ENCODE measurements at regions not wholly inside any gene's neighbourhood (a gene's known extent, or its start where the extent isn't known, plus 50 kb on each side); places are given as distances from the start of the nearest gene placed in this dataset.

- Histone ChIP-seq H3K27me3 (ENCODE audit: control insufficient read depth in 3 of 3, insufficient read depth in 3 of 3, low read length in 3 of 3) (no peaks in the 10 kb centered on the region), H3K27ac (ENCODE audit: low read depth in 1 of 3, low read length in 2 of 3) (no peak overlapping the region), H3K9me3 (ENCODE audit: control insufficient read depth in 2 of 2, insufficient read depth in 1 of 2, low read depth in 1 of 2, low read length in 1 of 2) (no peaks in the 10 kb centered on the region), H3K4me3 (ENCODE audit: low read depth in 1 of 3, low read length in 3 of 3) (no peak overlapping the region), H3K36me3 (ENCODE audit: control insufficient read depth in 3 of 3, insufficient read depth in 2 of 3, low read depth in 1 of 3, low read length in 3 of 3) (no peaks in the 10 kb centered on the region), H3K4me1 (ENCODE audit: control insufficient read depth in 3 of 3, insufficient read depth in 2 of 3, low read depth in 1 of 3, low read length in 2 of 3) (no peaks in the 10 kb centered on the region)
- FAIRE-seq (no peak), DNase-seq (no peak)
- 51 to 67% (median 62%) methylated on average over 2 of the region's 2 CpGs for WGBS, 3 donors
Measured at GRCh38 chr5:74179179-74179578, 461.3 kb downstream of the ENC1 start.

GRCh38 chr5:74177961-74178360 is 462.6 kb downstream of the ENC1 start:
- Histone ChIP-seq H3K27ac (ENCODE audit: low read depth in 1 of 3, low read length in 2 of 3) (no peak overlapping the region), H3K36me3 (ENCODE audit: control insufficient read depth in 3 of 3, insufficient read depth in 2 of 3, low read depth in 1 of 3, low read length in 3 of 3) (no peaks in the 10 kb centered on the region), H3K4me3 (ENCODE audit: low read depth in 1 of 3, low read length in 3 of 3) (no peak overlapping the region), H3K4me1 (ENCODE audit: control insufficient read depth in 3 of 3, insufficient read depth in 2 of 3, low read depth in 1 of 3, low read length in 2 of 3) (no peaks in the 10 kb centered on the region), H3K27me3 (ENCODE audit: control insufficient read depth in 3 of 3, insufficient read depth in 3 of 3, low read length in 3 of 3) (no peaks in the 10 kb centered on the region), H3K9me3 (ENCODE audit: control insufficient read depth in 2 of 2, insufficient read depth in 1 of 2, low read depth in 1 of 2, low read length in 1 of 2) (no peaks in the 10 kb centered on the region)
- 86 to 91% (median 91%) methylated on average over 3 of the region's 3 CpGs for WGBS, 3 donors
- DNase-seq (no peak), FAIRE-seq (no peak)

- H3K4me3 ChIP-seq (ENCODE audit: low read depth in 1 of 3, low read length in 3 of 3): no peak overlapping the region
- DNase-seq (no peak), FAIRE-seq (no peak)
- H3K9me3 ChIP-seq (ENCODE audit: control insufficient read depth in 2 of 2, insufficient read depth in 1 of 2, low read depth in 1 of 2, low read length in 1 of 2): no peaks in the 10 kb centered on the region
- no peak overlapping the region for H3K27ac ChIP-seq (ENCODE audit: low read depth in 1 of 3, low read length in 2 of 3)
- no peaks in the 10 kb centered on the region for H3K4me1 ChIP-seq (ENCODE audit: control insufficient read depth in 3 of 3, insufficient read depth in 2 of 3, low read depth in 1 of 3, low read length in 2 of 3)
- no peaks in the 10 kb centered on the region for H3K27me3 ChIP-seq (ENCODE audit: control insufficient read depth in 3 of 3, insufficient read depth in 3 of 3, low read length in 3 of 3)
- no peaks in the 10 kb centered on the region for H3K36me3 ChIP-seq (ENCODE audit: control insufficient read depth in 3 of 3, insufficient read depth in 2 of 3, low read depth in 1 of 3, low read length in 3 of 3)
- 78 to 89% (median 89%) methylated on average over 1 of the region's 1 CpG for WGBS, 3 donors
Measured at GRCh38 chr5:74174366-74174765, 466.2 kb downstream of the ENC1 start.

- H3K36me3 ChIP-seq (ENCODE audit: control insufficient read depth in 3 of 3, insufficient read depth in 2 of 3, low read depth in 1 of 3, low read length in 3 of 3): no peaks in the 10 kb centered on the region
- DNase-seq: no peak
- H3K9me3 ChIP-seq (ENCODE audit: control insufficient read depth in 2 of 2, insufficient read depth in 1 of 2, low read depth in 1 of 2, low read length in 1 of 2): no peaks in the 10 kb centered on the region
- no peak overlapping the region for H3K27ac ChIP-seq (ENCODE audit: low read depth in 1 of 3, low read length in 2 of 3)
- H3K4me1 ChIP-seq (ENCODE audit: control insufficient read depth in 3 of 3, insufficient read depth in 2 of 3, low read depth in 1 of 3, low read length in 2 of 3): no peaks in the 10 kb centered on the region
- no peak for FAIRE-seq
- H3K4me3 ChIP-seq (ENCODE audit: low read depth in 1 of 3, low read length in 3 of 3): no peak overlapping the region
- no peaks in the 10 kb centered on the region for H3K27me3 ChIP-seq (ENCODE audit: control insufficient read depth in 3 of 3, insufficient read depth in 3 of 3, low read length in 3 of 3)
- 81 to 93% (median 85%) methylated on average over 7 of the region's 7 CpGs for WGBS, 3 donors
Measured at GRCh38 chr5:74173665-74174064, 466.9 kb downstream of the ENC1 start.

GRCh38 chr5:74173241-74173640 is 467.3 kb downstream of the ENC1 start:
- no peak overlapping the region for H3K4me3 ChIP-seq (ENCODE audit: low read depth in 1 of 3, low read length in 3 of 3)
- H3K4me1 ChIP-seq (ENCODE audit: control insufficient read depth in 3 of 3, insufficient read depth in 2 of 3, low read depth in 1 of 3, low read length in 2 of 3): no peaks in the 10 kb centered on the region
- no peak for DNase-seq
- H3K9me3 ChIP-seq (ENCODE audit: control insufficient read depth in 2 of 2, insufficient read depth in 1 of 2, low read depth in 1 of 2, low read length in 1 of 2): no peaks in the 10 kb centered on the region
- H3K36me3 ChIP-seq (ENCODE audit: control insufficient read depth in 3 of 3, insufficient read depth in 2 of 3, low read depth in 1 of 3, low read length in 3 of 3): no peaks in the 10 kb centered on the region
- FAIRE-seq: no peak
- H3K27ac ChIP-seq (ENCODE audit: low read depth in 1 of 3, low read length in 2 of 3): no peak overlapping the region
- WGBS, 3 donors: 81 to 91% (median 81%) methylated on average over 7 of the region's 7 CpGs
- H3K27me3 ChIP-seq (ENCODE audit: control insufficient read depth in 3 of 3, insufficient read depth in 3 of 3, low read length in 3 of 3): no peaks in the 10 kb centered on the region

- 85 to 94% (median 86%) methylated on average over 2 of the region's 2 CpGs for WGBS, 3 donors
- FAIRE-seq: no peak
Measured at GRCh38 chr5:74169701-74170100, 470.8 kb downstream of the ENC1 start.

GRCh38 chr5:74167930-74168315 is 472.6 kb downstream of the ENC1 start:
- Histone ChIP-seq H3K4me1 (ENCODE audit: control insufficient read depth in 3 of 3, insufficient read depth in 2 of 3, low read depth in 1 of 3, low read length in 2 of 3) (peaks cover 0 to 5% (median 0%) of the 10 kb centered on the region in 3 donors), H3K36me3 (ENCODE audit: control insufficient read depth in 3 of 3, insufficient read depth in 2 of 3, low read depth in 1 of 3, low read length in 3 of 3) (no peaks in the 10 kb centered on the region), H3K27me3 (ENCODE audit: control insufficient read depth in 3 of 3, insufficient read depth in 3 of 3, low read length in 3 of 3) (no peaks in the 10 kb centered on the region), H3K9me3 (ENCODE audit: control insufficient read depth in 2 of 2, insufficient read depth in 1 of 2, low read depth in 1 of 2, low read length in 1 of 2) (no peaks in the 10 kb centered on the region), H3K4me3 (ENCODE audit: low read depth in 1 of 3, low read length in 3 of 3) (no peak overlapping the region), H3K27ac (ENCODE audit: low read depth in 1 of 3, low read length in 2 of 3) (no peak overlapping the region)
- WGBS, 3 donors: 55 to 77% (median 60%) methylated on average over 4 of the region's 4 CpGs
- no peak for FAIRE-seq
- DNase-seq: no peak

More at GRCh38 chr5:74169701-74170100, 470.8 kb downstream of the ENC1 start:
- Histone ChIP-seq H3K4me3 (ENCODE audit: low read depth in 1 of 3, low read length in 3 of 3) (no peak overlapping the region), H3K36me3 (ENCODE audit: control insufficient read depth in 3 of 3, insufficient read depth in 2 of 3, low read depth in 1 of 3, low read length in 3 of 3) (no peaks in the 10 kb centered on the region), H3K27ac (ENCODE audit: low read depth in 1 of 3, low read length in 2 of 3) (no peak overlapping the region), H3K9me3 (ENCODE audit: control insufficient read depth in 2 of 2, insufficient read depth in 1 of 2, low read depth in 1 of 2, low read length in 1 of 2) (no peaks in the 10 kb centered on the region), H3K27me3 (ENCODE audit: control insufficient read depth in 3 of 3, insufficient read depth in 3 of 3, low read length in 3 of 3) (no peaks in the 10 kb centered on the region), H3K4me1 (ENCODE audit: control insufficient read depth in 3 of 3, insufficient read depth in 2 of 3, low read depth in 1 of 3, low read length in 2 of 3) (peaks cover 0 to 5% (median 0%) of the 10 kb centered on the region in 3 donors)
- no peak for DNase-seq

GRCh38 chr5:74167206-74167929 is 473.2 kb downstream of the ENC1 start:
- H3K9me3 ChIP-seq (ENCODE audit: control insufficient read depth in 2 of 2, insufficient read depth in 1 of 2, low read depth in 1 of 2, low read length in 1 of 2): no peaks in the 10 kb centered on the region
- FAIRE-seq (no peak), DNase-seq (peak in 1 of 2 donors; percentile 35)
- 74 to 79% (median 76%) methylated on average over 6 of the region's 6 CpGs for WGBS, 3 donors
- H3K36me3 ChIP-seq (ENCODE audit: control insufficient read depth in 3 of 3, insufficient read depth in 2 of 3, low read depth in 1 of 3, low read length in 3 of 3): no peaks in the 10 kb centered on the region
- no peaks in the 10 kb centered on the region for H3K27me3 ChIP-seq (ENCODE audit: control insufficient read depth in 3 of 3, insufficient read depth in 3 of 3, low read length in 3 of 3)
- H3K27ac ChIP-seq (ENCODE audit: low read depth in 1 of 3, low read length in 2 of 3): no peak overlapping the region
- peaks cover 0 to 5% (median 0%) of the 10 kb centered on the region in 3 donors for H3K4me1 ChIP-seq (ENCODE audit: control insufficient read depth in 3 of 3, insufficient read depth in 2 of 3, low read depth in 1 of 3, low read length in 2 of 3)
- no peak overlapping the region for H3K4me3 ChIP-seq (ENCODE audit: low read depth in 1 of 3, low read length in 3 of 3)

GRCh38 chr5:74166064-74166463 is 474.5 kb downstream of the ENC1 start:
- Histone ChIP-seq H3K27ac (ENCODE audit: low read depth in 1 of 3, low read length in 2 of 3) (no peak overlapping the region), H3K9me3 (ENCODE audit: control insufficient read depth in 2 of 2, insufficient read depth in 1 of 2, low read depth in 1 of 2, low read length in 1 of 2) (no peaks in the 10 kb centered on the region), H3K27me3 (ENCODE audit: control insufficient read depth in 3 of 3, insufficient read depth in 3 of 3, low read length in 3 of 3) (no peaks in the 10 kb centered on the region), H3K4me3 (ENCODE audit: low read depth in 1 of 3, low read length in 3 of 3) (no peak overlapping the region), H3K4me1 (ENCODE audit: control insufficient read depth in 3 of 3, insufficient read depth in 2 of 3, low read depth in 1 of 3, low read length in 2 of 3) (peaks cover 0 to 5% (median 0%) of the 10 kb centered on the region in 3 donors), H3K36me3 (ENCODE audit: control insufficient read depth in 3 of 3, insufficient read depth in 2 of 3, low read depth in 1 of 3, low read length in 3 of 3) (no peaks in the 10 kb centered on the region)
- 31 to 51% (median 36%) methylated on average over 2 of the region's 2 CpGs for WGBS, 3 donors
- no peak for FAIRE-seq
- no peak for DNase-seq

All from small intestine (tissue), 7 donors.